Activated CD8-positive, alpha-beta T cell treated with anti-CD3 and anti-CD28 coated beads for 36 hours (primary cell): ENCODE measurements at regions not wholly inside any gene's neighbourhood (a gene's known extent, or its start where the extent isn't known, plus 50 kb on each side); places are given as distances from the start of the nearest gene placed in this dataset.
"Not testable (repeated sequence)": the region's sequence is repeated elsewhere in the genome, so short reads cannot be mapped to it uniquely, and the experiment has no call there.

ENCODE experiments used
- ATAC-seq: fragments of 200-7000 bp; cut with Tn5 transposase; one replicate; pipeline ENCODE4 v1.10.0; 2021; ENCODE audit warnings: mild to moderate bottlenecking, moderate library complexity
- CTCF ChIA-PET: fragments of 350-600 bp; sonication (Branson Sonifier 250); formaldehyde crosslinking; loops from one replicate; lab custom pipeline; 2021; ENCODE audit warnings: antibody characterized with exemption; lab: Charles Lee
- POLR2A ChIA-PET: fragments of 350-600 bp; sonication (Branson Sonifier 250); formaldehyde crosslinking; loops from one replicate; lab custom pipeline; 2021; ENCODE audit warnings: antibody characterized with exemption; lab: Charles Lee
- DNase-seq: peaks from one replicate; pipeline ENCODE4 v3.0.0-alpha.2; 2020
- H3K27ac Mint-ChIP-seq: one replicate; pipeline ENCODE4 v1.8.0; 2021; ENCODE audit warnings: mild to moderate bottlenecking, mixed read lengths
- H3K27me3 Mint-ChIP-seq: one replicate; pipeline ENCODE4 v1.8.0; 2021; ENCODE audit warnings: mixed read lengths
- H3K36me3 Mint-ChIP-seq: one replicate; pipeline ENCODE4 v1.8.0; 2021; ENCODE audit warnings: low read depth, mixed read lengths
- H3K4me1 Mint-ChIP-seq: one replicate; pipeline ENCODE4 v1.8.0; 2021; ENCODE audit warnings: low read depth, mixed read lengths
- H3K4me3 Mint-ChIP-seq: one replicate; pipeline ENCODE4 v1.8.0; 2021; ENCODE audit warnings: mild to moderate bottlenecking, moderate library complexity, mixed read lengths
- H3K9me3 Mint-ChIP-seq: one replicate; pipeline ENCODE4 v1.8.0; 2021; ENCODE audit warnings: mixed read lengths
- intact Hi-C: fragments of 100-400 bp; cut with micrococcal nuclease; formaldehyde crosslinking; loops from one replicate; pipeline ENCODE4 v1.10.0; 2022
- TF ChIP-seq, protein P1 (sequence below): fragments of 200-600 bp; IDR thresholded peaks from one replicate; pipeline ENCODE4 v1.8.0; 2022; ENCODE audit warnings: antibody characterized with exemption, mild to moderate bottlenecking

- H3K27ac Mint-ChIP-seq = no peak overlapping the region
- CTCF ChIA-PET = no interaction called here
- no peak overlapping the region for H3K4me3 Mint-ChIP-seq
- H3K27me3 Mint-ChIP-seq = no peaks in the 10 kb centered on the region
- TF ChIP-seq, protein P1, sequence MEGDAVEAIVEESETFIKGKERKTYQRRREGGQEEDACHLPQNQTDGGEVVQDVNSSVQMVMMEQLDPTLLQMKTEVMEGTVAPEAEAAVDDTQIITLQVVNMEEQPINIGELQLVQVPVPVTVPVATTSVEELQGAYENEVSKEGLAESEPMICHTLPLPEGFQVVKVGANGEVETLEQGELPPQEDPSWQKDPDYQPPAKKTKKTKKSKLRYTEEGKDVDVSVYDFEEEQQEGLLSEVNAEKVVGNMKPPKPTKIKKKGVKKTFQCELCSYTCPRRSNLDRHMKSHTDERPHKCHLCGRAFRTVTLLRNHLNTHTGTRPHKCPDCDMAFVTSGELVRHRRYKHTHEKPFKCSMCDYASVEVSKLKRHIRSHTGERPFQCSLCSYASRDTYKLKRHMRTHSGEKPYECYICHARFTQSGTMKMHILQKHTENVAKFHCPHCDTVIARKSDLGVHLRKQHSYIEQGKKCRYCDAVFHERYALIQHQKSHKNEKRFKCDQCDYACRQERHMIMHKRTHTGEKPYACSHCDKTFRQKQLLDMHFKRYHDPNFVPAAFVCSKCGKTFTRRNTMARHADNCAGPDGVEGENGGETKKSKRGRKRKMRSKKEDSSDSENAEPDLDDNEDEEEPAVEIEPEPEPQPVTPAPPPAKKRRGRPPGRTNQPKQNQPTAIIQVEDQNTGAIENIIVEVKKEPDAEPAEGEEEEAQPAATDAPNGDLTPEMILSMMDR = no peak
- intact Hi-C loops = no loop called here
- H3K36me3 Mint-ChIP-seq = no peaks in the 10 kb centered on the region
- H3K4me1 Mint-ChIP-seq = no peaks in the 10 kb centered on the region
- DNase-seq (peak; percentile 1), ATAC-seq (no peak)
- peaks cover 2% of the 10 kb centered on the region for H3K9me3 Mint-ChIP-seq
- POLR2A ChIA-PET = no interaction called here
Measured at GRCh38 chr4:160423879-160424451, 1321.1 kb downstream of the RAPGEF2 start.

- no peak for DNase-seq
- H3K4me3 Mint-ChIP-seq = no peak overlapping the region
- H3K27me3 Mint-ChIP-seq = no peaks in the 10 kb centered on the region
- no peak for ATAC-seq
- H3K4me1 Mint-ChIP-seq = no peaks in the 10 kb centered on the region
- ChIA-PET POLR2A (no interaction called here), CTCF (no interaction called here)
- H3K27ac Mint-ChIP-seq = no peak overlapping the region
- no peaks in the 10 kb centered on the region for H3K36me3 Mint-ChIP-seq
- intact Hi-C loops = no loop called here
- TF ChIP-seq, protein P1 = no peak
- peaks cover 10% of the 10 kb centered on the region for H3K9me3 Mint-ChIP-seq
Measured at GRCh38 chr4:160426233-160426632, 1323.4 kb downstream of the RAPGEF2 start.

- DNase-seq (no peak), ATAC-seq (no peak)
- Mint-ChIP-seq H3K36me3 (no peaks in the 10 kb centered on the region), H3K4me1 (no peaks in the 10 kb centered on the region), H3K9me3 (no peaks in the 10 kb centered on the region), H3K27ac (no peak overlapping the region), H3K4me3 (no peak overlapping the region), H3K27me3 (no peaks in the 10 kb centered on the region)
- intact Hi-C loops = no loop called here
- TF ChIP-seq, protein P1 = no peak
- CTCF ChIA-PET = no interaction called here
- POLR2A ChIA-PET = no interaction called here
Measured at GRCh38 chr4:160450876-160451275, 1348.0 kb downstream of the RAPGEF2 start.

GRCh38 chr4:160481696-160482690 is 1379.1 kb downstream of the RAPGEF2 start:
- H3K27ac Mint-ChIP-seq, CTCF ChIA-PET, DNase-seq, H3K27me3 Mint-ChIP-seq, ATAC-seq, H3K36me3 Mint-ChIP-seq, POLR2A ChIA-PET, H3K4me3 Mint-ChIP-seq, intact Hi-C loops, H3K4me1 Mint-ChIP-seq: not testable (repeated sequence)
- H3K9me3 Mint-ChIP-seq = peaks cover 10% of the 10 kb centered on the region

DNA sequence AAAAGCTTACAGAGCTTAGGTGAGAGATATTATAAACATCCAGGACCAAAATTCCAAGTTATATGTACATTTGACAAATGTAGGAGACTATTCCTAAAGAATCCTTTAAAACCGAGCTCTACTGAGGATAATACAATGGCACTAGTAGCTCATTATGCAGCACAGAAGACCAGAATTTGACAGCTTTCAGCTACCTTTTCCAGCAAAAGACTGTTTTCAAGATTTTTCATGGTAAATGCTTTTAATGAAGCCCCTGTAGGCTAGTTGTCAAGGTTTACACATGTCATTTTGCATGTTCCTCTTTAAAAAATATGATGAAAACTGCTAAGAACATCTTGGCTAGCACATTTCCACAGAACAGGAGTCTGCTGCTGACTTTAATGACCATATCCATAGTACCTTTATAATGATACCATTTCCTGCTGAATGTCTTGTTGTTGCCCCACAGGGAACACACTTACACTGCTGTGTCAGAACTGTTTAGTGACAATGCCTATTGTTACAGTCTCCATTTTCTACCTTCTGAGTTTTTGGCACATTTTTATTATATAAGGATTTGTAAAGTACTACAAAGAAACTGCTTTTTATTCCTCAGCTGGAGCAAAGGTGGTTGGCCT is 1382.3 kb downstream of the RAPGEF2 start:
- Mint-ChIP-seq H3K4me3 (no peak overlapping the region), H3K27ac (no peak overlapping the region), H3K4me1 (no peaks in the 10 kb centered on the region), H3K9me3 (peaks cover 15% of the 10 kb centered on the region), H3K27me3 (no peaks in the 10 kb centered on the region), H3K36me3 (no peaks in the 10 kb centered on the region)
- ATAC-seq (no peak), DNase-seq (no peak)
- CTCF ChIA-PET = interaction anchor here (0.6 kb wide), 1 partner anchor 580 kb away, joined by 3 read pairs; no protein-coding TSS in a partner anchor
- POLR2A ChIA-PET = no interaction called here
- intact Hi-C loops = loop anchor here (5.0 kb wide), 1 partner anchor 182 kb away; no protein-coding TSS in a partner anchor
- TF ChIP-seq, protein P1 = no peak
